Astrocyte of the hippocampus (primary cell): ENCODE measurements at regions not wholly inside any gene's neighbourhood (a gene's known extent, or its start where the extent isn't known, plus 50 kb on each side); places are given as distances from the start of the nearest gene placed in this dataset.

Source experiments
- DNase-seq: peaks from one replicate; pipeline ENCODE4 v3.0.0; 2011; ENCODE audit warnings: low read depth, low spot score

GRCh38 chr1:232556351-232556750 is 73.6 kb downstream of the SIPA1L2 start:
- DNase-seq = no peak

DNA sequence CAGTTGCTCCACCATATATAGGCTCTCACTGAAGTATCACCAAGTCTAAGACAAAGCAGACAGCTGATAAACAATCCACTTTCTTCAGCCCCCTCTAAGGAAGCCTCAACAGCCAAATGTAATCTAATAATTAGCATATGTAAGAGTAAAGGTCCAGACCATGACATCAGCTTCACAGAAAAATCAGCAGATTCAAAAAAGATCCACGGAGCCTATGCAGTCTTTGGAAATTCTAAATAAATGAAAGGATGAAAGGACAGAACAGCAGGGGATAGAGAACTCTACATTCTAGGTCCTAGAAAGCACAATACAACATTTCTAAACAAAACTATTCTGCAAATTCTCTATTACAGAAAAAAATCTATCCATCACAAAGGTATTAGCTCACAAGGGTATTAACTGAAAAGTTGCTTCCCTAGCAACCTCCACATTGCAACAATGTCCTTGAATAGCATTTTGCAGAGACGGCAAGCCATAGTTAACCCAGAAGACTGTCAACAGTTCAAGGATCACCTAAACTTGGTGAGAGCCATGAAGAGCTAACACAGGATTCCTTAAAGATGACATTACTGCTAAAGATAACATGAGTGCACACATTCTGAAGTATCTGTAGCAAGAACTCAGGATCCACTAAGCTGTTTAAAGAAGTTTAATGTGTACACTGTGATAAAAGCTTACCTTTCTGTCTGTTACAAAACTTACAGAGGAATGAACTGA is 74.3 kb downstream of the SIPA1L2 start:
- DNase-seq = no peak

DNA sequence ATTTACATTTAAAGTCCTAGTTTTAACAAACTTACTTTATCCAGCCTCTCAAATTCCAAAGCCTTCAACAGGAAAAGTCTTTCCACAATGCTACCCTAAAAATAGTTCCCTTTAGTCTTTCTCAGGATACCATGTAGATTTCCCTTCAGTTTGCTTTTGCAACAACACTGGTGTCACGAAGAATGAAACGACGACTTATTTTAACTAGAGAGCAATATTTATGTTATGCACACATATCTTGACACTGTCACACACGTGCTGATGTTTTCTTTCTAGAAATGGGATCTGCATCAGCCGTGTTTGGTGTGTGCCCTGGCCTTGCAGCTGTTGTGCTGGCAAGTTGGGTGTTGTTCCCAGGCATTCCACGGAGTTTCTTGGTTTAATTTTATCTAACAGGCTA is 75.5 kb downstream of the SIPA1L2 start:
- no peak for DNase-seq

DNA sequence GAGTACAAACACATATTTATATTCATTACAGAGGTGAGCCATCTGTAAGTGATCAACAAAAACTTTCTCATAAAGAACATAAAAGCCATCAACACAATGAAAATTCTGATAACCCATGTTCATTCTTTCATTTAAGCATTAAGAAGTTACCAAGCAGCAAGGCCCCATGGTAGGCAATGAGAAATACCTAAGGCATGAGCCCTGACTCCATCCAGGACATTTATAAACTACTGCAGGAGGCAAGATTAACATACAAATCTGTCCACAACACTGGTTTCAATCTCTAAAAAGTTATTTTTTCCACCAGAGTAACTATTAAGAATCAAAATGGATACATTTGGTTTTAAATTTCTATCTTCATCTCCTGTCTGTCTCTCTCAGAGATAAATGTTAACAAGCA is 76.1 kb downstream of the SIPA1L2 start:
- DNase-seq = peak; percentile 72

DNA sequence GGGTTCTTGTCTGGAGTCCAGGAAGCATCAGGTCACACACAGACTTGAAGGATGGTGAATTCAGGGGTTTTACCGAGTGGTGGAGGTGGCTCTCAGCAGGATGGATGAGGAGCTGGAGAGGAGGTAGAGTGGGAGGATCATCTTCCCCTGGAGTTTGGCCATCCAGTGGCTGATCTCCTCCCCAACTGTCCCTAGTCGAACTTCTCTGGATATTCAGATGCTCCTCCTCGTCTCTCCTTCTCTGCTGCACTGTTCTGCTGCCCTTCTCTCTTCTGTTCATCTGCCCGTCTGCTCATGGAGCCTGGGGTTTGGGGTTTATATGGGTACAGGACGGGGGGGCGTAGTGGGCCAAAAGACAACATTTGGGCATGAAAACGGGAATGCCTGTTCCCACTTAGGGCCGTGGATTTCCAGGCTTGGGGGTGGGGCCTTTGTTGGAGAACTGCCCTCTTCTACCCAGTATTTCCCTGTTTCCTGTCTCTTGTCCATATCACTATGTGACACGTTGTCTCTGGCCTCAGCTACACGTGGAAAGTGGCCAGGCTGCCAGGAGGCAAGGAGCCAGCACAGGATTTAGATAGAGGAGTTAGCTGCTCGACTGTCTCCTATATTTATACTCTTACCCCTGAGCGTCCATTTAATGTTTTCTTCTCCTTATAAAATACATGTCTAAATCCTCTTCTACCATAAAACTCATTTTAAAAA is 76.7 kb downstream of the SIPA1L2 start:
- DNase-seq = peak; percentile 64

DNA sequence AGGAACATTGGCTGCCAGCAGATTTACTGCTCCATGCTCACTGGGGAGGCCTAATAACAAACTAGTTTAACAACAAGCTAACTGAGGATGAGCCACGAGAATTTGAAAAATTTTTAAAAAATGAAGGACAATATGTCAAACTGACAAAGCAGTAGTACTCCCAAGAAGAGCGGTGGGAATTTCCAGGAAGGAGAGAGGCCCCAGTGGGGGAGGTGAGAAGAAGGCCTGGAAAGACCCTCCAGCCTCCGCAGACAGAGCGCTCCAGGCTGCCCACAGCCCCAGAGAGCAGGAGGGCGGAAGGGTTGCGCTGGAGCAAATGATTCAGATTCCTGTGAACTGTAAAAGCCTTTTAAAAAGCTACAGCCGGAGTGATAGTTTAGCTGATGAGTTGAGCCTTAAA is 78.5 kb downstream of the SIPA1L2 start:
- peak; percentile 39 for DNase-seq

DNA sequence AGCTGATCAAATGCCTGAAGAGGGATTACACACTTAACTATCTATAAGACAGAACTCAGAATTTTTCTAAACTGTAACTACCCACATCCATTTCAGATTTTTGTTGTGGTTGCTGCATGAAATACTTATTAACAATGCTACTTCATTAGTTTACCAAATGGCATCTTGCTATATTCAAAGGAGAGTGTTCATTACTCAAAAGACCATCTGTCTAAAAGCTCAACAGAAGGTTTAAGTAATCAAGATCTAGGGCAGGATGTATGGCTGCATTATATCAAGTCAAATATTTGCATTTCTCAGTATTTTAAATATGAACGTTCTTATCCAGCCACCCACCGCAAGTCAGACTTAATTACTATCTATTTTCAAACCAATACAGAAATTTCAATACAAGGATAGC is 79.9 kb downstream of the SIPA1L2 start:
- no peak for DNase-seq

DNA sequence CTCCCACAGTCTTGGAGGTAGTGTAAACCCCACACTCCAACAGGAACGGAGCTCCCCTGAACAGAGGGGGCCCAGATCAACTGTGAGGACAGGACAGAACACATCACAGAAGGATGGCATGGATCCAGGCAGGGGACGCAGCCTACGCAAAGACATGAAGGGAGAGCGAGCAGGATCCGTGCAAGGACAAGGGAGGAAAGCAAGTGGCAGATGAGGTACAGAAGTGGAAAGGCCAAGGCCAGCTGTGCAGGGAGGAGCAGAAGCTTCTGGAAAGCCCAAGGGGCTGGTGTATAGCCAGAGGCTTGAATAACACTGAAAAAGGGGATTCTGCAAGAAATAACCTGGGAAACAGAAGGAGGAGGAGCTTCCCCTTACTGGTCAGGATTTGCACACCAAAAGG is 81.2 kb downstream of the SIPA1L2 start:
- no peak for DNase-seq

GRCh38 chr1:232547938-232548484 is 81.9 kb downstream of the SIPA1L2 start:
- no peak for DNase-seq

GRCh38 chr1:232542633-232543593 is 87.0 kb downstream of the SIPA1L2 start:
- no peak for DNase-seq

DNA sequence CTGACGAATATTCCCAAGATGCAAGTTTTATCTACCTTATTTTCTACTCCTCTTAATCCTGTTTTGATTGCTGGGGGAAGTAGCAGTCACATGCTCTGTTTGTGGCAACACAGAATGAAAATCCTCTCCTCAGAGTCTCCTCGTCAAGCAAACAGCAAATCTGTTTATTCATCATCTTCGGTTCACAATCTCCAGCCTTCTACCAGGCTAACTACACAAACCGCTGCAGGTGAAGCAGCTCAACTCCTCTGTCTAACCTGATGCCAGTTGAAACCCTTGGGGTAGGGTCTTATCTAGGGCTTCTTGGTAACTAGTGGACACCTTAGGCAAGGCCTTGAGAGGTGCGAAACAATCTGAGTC is 91.0 kb downstream of the SIPA1L2 start:
- DNase-seq = no peak

GRCh38 chr1:232538224-232538942 is 91.5 kb downstream of the SIPA1L2 start:
- peak; percentile 88 for DNase-seq

GRCh38 chr1:232534552-232535517 is 95.1 kb downstream of the SIPA1L2 start:
- no peak for DNase-seq

DNA sequence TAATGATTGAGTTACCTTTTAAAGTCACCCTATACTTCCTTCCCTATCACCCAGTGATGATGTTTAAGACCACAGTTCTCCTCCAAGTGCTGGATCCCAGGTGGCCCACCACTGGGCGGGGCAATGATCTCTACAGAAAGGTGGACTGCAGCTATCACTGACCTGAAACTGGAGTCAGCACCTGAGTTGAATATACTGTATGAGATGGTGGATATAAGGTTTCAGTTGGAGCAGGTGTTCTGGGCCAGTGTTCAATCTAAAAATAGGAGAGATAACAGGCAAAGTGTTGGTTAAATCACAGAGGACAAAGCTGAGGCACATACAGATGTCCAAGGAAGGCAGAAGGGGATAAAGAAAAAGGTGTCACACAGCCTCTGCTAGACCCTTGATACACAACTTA is 96.6 kb downstream of the SIPA1L2 start:
- no peak for DNase-seq

DNA sequence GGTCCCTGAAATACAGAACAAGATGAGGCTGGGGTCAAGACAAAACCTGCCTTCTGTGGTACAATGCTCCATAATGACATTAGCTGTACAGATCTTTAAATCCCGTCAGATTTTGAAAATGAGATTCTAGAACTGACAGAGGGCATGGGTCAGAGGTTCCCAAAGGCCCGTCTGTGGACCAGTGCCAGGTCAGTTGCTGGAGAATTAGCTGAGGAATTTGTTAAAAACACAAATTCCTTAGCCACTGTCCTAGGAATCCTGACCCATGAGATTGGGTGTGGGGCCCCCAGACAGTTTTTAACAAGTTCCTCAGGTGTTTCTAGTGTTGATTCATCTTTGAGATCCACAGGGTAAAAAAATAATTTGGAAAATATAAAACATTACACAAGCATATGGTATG is 97.0 kb downstream of the SIPA1L2 start:
- DNase-seq = no peak

GRCh38 chr1:232531291-232531690 is 98.6 kb downstream of the SIPA1L2 start:
- no peak for DNase-seq

- no peak for DNase-seq
Measured at GRCh38 chr1:232529747-232530146, 100.2 kb downstream of the SIPA1L2 start.

- peak; percentile 61 for DNase-seq
Measured at GRCh38 chr1:232528472-232529089, 101.4 kb downstream of the SIPA1L2 start.

- no peak for DNase-seq
Measured at GRCh38 chr1:232524056-232524455, 105.9 kb downstream of the SIPA1L2 start.

DNA sequence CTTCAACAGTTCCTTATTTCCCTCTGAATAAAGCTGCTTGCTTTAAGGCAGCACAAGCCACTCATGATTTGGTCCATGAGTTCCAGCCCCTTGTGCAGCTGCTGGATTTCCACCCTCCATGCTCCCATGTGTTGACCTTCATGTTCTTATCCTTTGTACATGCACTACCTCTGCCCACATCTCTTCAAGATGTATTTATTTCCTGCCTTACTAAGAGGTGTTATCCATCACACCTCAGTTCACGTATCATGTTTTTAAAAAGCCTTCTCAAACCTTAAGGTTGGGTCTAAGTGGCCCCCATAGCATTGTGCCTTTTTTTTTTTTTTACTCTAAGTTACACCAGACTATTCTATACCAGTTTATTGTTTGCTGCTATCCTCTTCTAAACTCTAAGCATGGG is 107.7 kb downstream of the SIPA1L2 start:
- DNase-seq = no peak
